ENCODE measurements at regions not wholly inside any gene's neighbourhood (a gene's known extent, or its start where the extent isn't known, plus 50 kb on each side); places are given as distances from the start of the nearest gene placed in this dataset.

- Histone ChIP-seq H3K9me2 (ENCODE audit: insufficient read depth) (no peaks in the 10 kb centered on the region), H3K27me3 (ENCODE audit: insufficient read depth, low read length) (no peaks in the 10 kb centered on the region), H2AFZ (ENCODE audit: low read depth, low read length, poor library complexity, severe bottlenecking) (peak overlapping the region; percentile 6), H3K4me3 (replicated peaks in 1 of 2; ENCODE audit: low read depth in 1 of 2, low read length in 2 of 2) (no peak overlapping the region), H3K9ac (ENCODE audit: low read length) (no peak overlapping the region), H3K36me3 (ENCODE audit: control insufficient read depth in 1 of 2, insufficient read depth in 2 of 2, low read length in 2 of 2) (no peaks in the 10 kb centered on the region), H3K9me3 (ENCODE audit: control insufficient read depth in 1 of 2, insufficient read depth in 1 of 2, low read depth in 1 of 2, low read length in 2 of 2) (no peaks in the 10 kb centered on the region), H3K79me2 (ENCODE audit: insufficient read depth, low read length) (no peaks in the 10 kb centered on the region), H3K4me2 (ENCODE audit: low read length) (no peak overlapping the region), H4K20me1 (ENCODE audit: insufficient read depth) (no peaks in the 10 kb centered on the region), H3K27ac (ENCODE audit: low read depth, low read length) (no peak overlapping the region), H3K4me1 (ENCODE audit: control insufficient read depth in 1 of 2, insufficient read depth in 2 of 2, low read length in 2 of 2) (peaks cover 3 to 26% of the 10 kb centered on the region in 2 experiments; a peak in 3 of 4 replicates)
- DNase-seq (ENCODE audit: low read depth, low spot score) (peak; percentile 31), ATAC-seq (peak; percentile 59)
- ChIA-PET RAD21 (ENCODE audit: low non-redundant PET in 1 of 2, low total read pairs in 2 of 2, uncharacterized antibody in 2 of 2, unreplicated experiment in 2 of 2) (no interaction called here), POLR2A (no interaction called here), CTCF (interaction anchor here (1.3 to 1.5 kb wide), 2 partner anchors 90 to 541 kb away, joined by 3 read pairs; no protein-coding TSS in a partner anchor)
- intact Hi-C loops (cut with micrococcal nuclease): no loop called here
- no TSS peak for BruUV-seq (replicated peaks)
- TF ChIP-seq SIN3A (IDR thresholded peaks at IDR 0.05; ENCODE audit: low read depth) (no peak), POLR2AphosphoS5 (IDR thresholded peaks at IDR 0.05; ENCODE audit: low read depth, low read length) (no peak), EZH2phosphoT487 (IDR thresholded peaks at IDR 0.05; ENCODE audit: borderline replicate concordance) (no peak), ATF3 (IDR thresholded peaks at IDR 0.05) (no peak), YY1 (IDR thresholded peaks at IDR 0.05; ENCODE audit: extremely low read depth, insufficient replicate concordance, low read depth, low read length) (no peak), EZH2 (IDR thresholded peaks at IDR 0.05) (no peak), TCF7L2 (IDR thresholded peaks at IDR 0.05; ENCODE audit: borderline replicate concordance, extremely low read depth, insufficient read depth, insufficient read length) (no peak), JUND (IDR thresholded peaks at IDR 0.05) (no peak), ZNF274 (IDR thresholded peaks at IDR 0.05; ENCODE audit: low read depth, low read length) (no peak), FOSL1 (IDR thresholded peaks at IDR 0.05; ENCODE audit: low read depth) (no peak; the same call in 1 of the 2 replicates), RAD21 (IDR thresholded peaks at IDR 0.05; ENCODE audit: low read depth) (peak; percentile 57), ZFX (IDR thresholded peaks at IDR 0.05) (no peak), SRF (IDR thresholded peaks at IDR 0.05; ENCODE audit: low read depth) (no peak), CEBPB (IDR thresholded peaks at IDR 0.05; ENCODE audit: low read depth) (no peak), SP1 (IDR thresholded peaks at IDR 0.05; ENCODE audit: low read depth) (no peak), POLR2A (IDR thresholded peaks at IDR 0.05; ENCODE audit: borderline replicate concordance, extremely low read depth, insufficient read depth, insufficient read length) (no peak), ELF1 (IDR thresholded peaks at IDR 0.05; ENCODE audit: borderline replicate concordance, low read depth) (no peak), EGR1 (IDR thresholded peaks at IDR 0.05; ENCODE audit: low read depth) (no peak), CBX3 (IDR thresholded peaks at IDR 0.05; ENCODE audit: low read depth) (0 out of 2 replicates have a peak, but pooled peaks have one; percentile 31)
- TF ChIP-seq, protein P1, sequence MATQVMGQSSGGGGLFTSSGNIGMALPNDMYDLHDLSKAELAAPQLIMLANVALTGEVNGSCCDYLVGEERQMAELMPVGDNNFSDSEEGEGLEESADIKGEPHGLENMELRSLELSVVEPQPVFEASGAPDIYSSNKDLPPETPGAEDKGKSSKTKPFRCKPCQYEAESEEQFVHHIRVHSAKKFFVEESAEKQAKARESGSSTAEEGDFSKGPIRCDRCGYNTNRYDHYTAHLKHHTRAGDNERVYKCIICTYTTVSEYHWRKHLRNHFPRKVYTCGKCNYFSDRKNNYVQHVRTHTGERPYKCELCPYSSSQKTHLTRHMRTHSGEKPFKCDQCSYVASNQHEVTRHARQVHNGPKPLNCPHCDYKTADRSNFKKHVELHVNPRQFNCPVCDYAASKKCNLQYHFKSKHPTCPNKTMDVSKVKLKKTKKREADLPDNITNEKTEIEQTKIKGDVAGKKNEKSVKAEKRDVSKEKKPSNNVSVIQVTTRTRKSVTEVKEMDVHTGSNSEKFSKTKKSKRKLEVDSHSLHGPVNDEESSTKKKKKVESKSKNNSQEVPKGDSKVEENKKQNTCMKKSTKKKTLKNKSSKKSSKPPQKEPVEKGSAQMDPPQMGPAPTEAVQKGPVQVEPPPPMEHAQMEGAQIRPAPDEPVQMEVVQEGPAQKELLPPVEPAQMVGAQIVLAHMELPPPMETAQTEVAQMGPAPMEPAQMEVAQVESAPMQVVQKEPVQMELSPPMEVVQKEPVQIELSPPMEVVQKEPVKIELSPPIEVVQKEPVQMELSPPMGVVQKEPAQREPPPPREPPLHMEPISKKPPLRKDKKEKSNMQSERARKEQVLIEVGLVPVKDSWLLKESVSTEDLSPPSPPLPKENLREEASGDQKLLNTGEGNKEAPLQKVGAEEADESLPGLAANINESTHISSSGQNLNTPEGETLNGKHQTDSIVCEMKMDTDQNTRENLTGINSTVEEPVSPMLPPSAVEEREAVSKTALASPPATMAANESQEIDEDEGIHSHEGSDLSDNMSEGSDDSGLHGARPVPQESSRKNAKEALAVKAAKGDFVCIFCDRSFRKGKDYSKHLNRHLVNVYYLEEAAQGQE (IDR thresholded peaks at IDR 0.05; ENCODE audit: low read depth): no peak
- TF ChIP-seq, protein P2, sequence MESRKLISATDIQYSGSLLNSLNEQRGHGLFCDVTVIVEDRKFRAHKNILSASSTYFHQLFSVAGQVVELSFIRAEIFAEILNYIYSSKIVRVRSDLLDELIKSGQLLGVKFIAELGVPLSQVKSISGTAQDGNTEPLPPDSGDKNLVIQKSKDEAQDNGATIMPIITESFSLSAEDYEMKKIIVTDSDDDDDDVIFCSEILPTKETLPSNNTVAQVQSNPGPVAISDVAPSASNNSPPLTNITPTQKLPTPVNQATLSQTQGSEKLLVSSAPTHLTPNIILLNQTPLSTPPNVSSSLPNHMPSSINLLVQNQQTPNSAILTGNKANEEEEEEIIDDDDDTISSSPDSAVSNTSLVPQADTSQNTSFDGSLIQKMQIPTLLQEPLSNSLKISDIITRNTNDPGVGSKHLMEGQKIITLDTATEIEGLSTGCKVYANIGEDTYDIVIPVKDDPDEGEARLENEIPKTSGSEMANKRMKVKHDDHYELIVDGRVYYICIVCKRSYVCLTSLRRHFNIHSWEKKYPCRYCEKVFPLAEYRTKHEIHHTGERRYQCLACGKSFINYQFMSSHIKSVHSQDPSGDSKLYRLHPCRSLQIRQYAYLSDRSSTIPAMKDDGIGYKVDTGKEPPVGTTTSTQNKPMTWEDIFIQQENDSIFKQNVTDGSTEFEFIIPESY (IDR thresholded peaks at IDR 0.05; ENCODE audit: extremely low read depth, insufficient replicate concordance, low read length): no peak
- TF ChIP-seq, protein P3, sequence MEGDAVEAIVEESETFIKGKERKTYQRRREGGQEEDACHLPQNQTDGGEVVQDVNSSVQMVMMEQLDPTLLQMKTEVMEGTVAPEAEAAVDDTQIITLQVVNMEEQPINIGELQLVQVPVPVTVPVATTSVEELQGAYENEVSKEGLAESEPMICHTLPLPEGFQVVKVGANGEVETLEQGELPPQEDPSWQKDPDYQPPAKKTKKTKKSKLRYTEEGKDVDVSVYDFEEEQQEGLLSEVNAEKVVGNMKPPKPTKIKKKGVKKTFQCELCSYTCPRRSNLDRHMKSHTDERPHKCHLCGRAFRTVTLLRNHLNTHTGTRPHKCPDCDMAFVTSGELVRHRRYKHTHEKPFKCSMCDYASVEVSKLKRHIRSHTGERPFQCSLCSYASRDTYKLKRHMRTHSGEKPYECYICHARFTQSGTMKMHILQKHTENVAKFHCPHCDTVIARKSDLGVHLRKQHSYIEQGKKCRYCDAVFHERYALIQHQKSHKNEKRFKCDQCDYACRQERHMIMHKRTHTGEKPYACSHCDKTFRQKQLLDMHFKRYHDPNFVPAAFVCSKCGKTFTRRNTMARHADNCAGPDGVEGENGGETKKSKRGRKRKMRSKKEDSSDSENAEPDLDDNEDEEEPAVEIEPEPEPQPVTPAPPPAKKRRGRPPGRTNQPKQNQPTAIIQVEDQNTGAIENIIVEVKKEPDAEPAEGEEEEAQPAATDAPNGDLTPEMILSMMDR (IDR thresholded peaks at IDR 0.05 in 2 of 3, conservative IDR thresholded peaks at IDR 0.05 in 1 of 3; ENCODE audit: borderline replicate concordance in 1 of 3, insufficient read depth in 1 of 3, low read depth in 2 of 3, low read length in 2 of 3): peak; percentile 35 to 52 (median 47); a peak in 4 of 6 replicates
Observed at GRCh38 chr3:39637807-39638206, 170.3 kb downstream of the MOBP start.

Measured in HCT116 (cell line).